Umbilical cord (tissue), 1 donor: ENCODE measurements at regions not wholly inside any gene's neighbourhood (a gene's known extent, or its start where the extent isn't known, plus 50 kb on each side); places are given as distances from the start of the nearest gene placed in this dataset.
"Not testable (repeated sequence)": the region's sequence is repeated elsewhere in the genome, so short reads cannot be mapped to it uniquely, and the experiment has no call there.

Experiments used
- DNase-seq: peaks from one replicate; pipeline ENCODE4 v3.0.0-alpha.2; 2015; ENCODE audit warnings: low spot score

- DNase-seq: not testable (repeated sequence)
These were observed 522.1 kb downstream of the TMEM114 start for GRCh38 chr16:8068225-8068624.

DNA sequence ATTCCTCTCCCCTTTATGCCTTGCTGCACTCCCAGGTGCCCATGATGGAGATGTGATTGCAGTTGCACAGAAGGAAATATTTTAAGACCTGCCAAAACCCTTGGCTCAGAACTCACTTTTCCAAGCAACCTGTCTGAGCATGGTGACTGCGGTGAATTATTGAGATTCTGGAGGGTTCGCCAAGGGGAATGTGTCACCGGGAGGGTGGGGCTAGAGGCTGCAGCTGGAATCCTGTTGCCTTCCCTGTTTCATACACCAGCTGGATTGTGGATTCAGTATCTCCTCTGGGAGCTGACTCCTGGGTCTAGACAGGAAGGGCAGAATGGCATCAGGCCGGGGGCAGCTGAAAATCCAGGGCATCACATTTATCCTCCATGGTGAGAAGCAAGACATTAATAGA lies 527.2 kb downstream of the TMEM114 start:
- DNase-seq: no peak

- DNase-seq: no peak
These were observed 527.6 kb downstream of the TMEM114 start for GRCh38 chr16:8062677-8063076.

DNA sequence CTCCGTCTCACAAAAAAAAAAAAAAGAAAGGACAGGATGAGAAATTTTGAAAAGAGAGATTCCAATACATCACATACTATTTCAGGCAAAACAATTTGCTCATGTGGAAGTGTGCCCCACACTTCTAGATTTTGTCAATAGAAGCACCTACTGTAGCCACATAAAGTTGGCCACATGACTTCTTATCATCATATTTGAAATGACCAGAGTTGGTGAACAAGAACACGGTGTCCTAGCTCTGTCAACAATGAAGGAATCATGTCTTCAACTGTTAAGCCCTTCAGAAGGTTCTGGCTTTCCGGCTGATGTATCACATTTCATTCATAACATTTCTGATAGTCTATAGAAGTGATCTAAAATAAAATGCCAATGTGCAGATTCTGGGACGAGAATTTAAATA lies 534.5 kb downstream of the TMEM114 start:
- no peak for DNase-seq

DNA sequence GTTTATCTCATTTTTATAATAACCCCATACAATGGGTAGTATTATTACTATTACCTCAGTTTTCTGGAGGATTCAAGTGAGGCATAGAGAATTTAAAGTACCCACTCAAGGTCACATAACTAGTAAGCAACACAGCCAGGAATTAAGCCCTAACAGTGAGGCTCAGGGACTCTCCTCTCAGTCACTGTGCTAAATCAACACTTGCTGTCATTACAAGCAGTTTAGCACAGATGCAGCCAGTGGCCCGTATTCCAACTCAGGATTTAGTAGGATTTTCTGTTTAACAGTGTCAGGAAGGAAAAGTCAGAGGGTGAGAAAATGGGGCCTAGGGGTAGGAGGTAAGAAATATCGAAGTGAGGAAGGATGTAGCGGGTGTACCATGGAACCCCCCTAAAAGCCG lies 536.9 kb downstream of the TMEM114 start:
- no peak for DNase-seq

DNA sequence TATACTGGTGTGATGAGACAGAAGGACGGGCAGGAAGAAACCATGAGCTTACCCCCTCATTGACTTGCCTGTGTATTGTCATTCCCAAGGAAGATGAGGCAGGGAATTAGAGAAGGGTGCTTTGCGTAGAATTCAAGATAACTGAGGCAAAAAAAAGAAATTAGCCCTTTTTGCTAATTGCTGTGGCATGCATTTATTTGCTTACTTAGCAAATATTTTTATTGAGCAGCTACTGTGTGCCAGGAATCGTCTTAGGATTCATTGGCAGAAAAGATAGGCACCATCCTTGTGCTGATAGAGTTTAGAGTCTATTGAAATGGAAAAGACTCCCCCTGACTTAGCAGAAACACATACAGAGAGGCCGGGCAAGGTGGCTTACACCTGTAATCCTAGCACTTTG lies 541.9 kb downstream of the TMEM114 start:
- no peak for DNase-seq

GRCh38 chr16:8047736-8048135 lies 542.6 kb downstream of the TMEM114 start:
- DNase-seq: no peak

GRCh38 chr16:8044796-8045195 lies 545.5 kb downstream of the TMEM114 start:
- no peak for DNase-seq

- DNase-seq: no peak
These were observed 557.9 kb downstream of the TMEM114 start for GRCh38 chr16:8032406-8032805.

GRCh38 chr16:8030004-8030403 lies 560.3 kb downstream of the TMEM114 start:
- not testable (repeated sequence) for DNase-seq

- DNase-seq: no peak
These were observed 563.9 kb downstream of the TMEM114 start for GRCh38 chr16:8026450-8026849.

DNA sequence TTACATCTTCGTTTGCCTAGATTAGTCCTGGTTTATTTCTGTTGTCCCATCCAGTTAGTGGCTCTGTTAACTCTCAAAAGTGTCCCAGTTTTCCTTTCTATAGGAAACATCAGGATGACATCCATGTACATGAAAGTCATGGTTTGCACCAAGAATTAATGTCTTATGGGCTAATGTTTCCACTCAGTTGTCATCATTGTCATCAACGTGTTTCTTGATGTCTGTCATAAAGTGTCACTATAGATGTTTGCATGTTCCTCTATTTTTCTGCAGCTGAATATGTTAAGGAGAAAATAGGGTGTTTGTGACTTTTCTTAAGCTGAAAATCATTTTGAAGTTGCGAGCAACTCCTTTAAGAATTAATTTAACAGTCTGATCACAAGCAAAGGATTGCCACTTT lies 567.0 kb downstream of the TMEM114 start:
- DNase-seq: no peak

DNA sequence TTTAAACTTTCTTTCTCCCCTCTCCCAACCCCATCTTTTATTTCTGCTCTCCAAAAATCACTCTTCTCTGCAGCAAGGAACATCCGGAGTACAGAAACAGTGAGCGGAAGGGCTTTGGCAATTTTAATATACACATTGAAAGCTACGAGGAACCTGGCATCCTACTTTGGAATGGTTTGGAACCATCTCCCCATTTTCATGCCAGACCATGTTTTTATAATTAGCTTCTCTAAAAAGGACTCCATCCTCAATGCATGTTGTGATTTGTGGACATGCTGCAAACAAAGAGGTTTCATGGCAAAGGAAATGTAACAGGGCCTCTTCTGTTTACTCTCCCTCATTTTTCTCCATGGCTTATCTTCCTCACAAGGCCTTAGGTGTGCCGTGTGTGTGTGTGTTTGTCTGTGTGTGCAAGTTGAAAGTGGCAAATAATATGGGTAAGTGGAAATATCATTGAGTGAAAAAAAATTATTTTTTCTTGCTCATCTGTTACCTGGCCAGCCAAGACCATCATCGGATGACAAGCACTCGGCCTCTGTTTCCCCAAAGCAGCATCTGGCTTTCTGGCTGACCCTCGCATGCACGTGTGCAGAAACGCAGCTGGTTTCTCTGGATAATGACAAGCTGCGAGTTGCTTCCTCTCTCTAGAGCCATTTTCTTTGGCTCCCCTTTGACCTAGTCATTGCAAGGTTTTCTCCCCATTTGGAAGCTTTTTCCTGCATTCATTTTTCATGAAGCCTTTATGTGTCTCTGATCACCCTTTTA lies 585.0 kb downstream of the TMEM114 start:
- no peak for DNase-seq

- no peak for DNase-seq
These were observed 591.4 kb downstream of the TMEM114 start for GRCh38 chr16:7998789-7999453.

- no peak for DNase-seq
These were observed 592.3 kb downstream of the TMEM114 start for GRCh38 chr16:7997966-7998365.

DNA sequence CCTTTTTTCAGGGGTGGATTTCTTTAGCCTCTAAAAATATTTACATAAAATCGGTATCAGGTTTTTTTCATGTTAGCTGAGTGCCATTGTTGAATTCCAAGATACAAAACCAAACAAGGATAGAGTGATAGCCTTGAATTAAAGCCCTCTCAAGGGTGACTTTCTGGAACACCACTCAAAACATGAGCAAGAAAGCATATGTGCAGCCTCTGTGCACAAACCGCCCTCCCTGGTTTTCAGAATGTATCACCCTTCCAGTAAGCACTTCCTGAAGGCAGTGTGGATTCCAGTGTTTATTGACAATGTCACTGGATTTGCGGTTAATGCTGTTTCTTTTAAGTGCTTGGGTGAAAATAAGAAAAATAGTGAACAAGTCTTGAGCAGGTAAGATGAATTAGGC lies 597.7 kb downstream of the TMEM114 start:
- DNase-seq: no peak

GRCh38 chr16:7990626-7991260 lies 599.6 kb downstream of the TMEM114 start:
- peak; percentile 77 for DNase-seq

DNA sequence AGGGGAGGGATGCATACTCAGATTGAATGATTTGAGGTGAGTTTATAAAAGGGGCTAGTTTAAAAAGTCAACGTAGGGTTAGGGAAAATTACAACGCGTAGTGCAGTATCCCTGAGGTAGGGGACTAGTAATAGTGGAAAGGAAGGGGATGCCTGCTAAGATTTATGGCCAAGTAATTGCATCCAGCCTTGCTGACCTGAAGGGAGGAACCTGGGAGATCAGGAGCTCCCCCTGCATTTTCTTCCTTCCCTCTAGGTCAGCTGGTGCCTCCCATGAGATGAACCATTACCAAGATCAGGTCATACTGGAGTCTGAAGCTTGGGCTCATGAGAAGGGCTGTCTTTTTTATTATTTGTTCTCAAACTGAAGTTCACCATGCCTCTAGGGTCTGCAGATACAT lies 606.6 kb downstream of the TMEM114 start:
- DNase-seq: no peak

GRCh38 chr16:7980133-7980483 lies 610.2 kb downstream of the TMEM114 start:
- no peak for DNase-seq

DNA sequence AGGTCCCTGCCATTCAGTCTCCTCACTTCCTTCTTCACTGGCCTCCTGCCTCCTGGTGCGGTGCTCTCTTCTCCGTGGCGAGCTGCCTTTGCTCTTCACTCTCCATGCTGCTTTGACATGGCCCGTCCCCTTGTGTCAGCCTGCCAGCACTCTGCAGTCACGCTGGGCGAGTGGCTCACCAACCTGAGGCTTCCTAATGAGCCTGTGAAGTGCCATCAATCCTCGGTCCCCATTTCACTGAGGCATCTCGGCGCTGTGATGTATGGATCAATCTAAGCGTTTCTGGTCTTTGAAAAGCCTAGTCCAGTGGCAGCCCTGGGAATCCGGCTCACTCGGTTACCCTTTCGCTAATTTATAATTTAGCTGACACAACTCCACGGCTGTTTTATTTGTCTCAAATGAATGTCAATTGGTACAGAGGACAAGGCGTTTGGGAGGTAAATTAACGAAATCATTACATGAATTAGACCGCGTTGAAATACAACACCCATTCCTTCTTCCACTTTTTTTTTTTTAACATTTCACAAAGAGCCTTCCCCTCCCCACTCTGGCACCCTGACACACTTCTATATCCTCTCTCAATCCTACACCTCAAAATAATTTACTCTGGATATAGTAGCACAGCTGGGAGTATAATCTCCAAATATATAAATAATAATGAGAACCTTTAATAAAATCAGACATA lies 610.7 kb downstream of the TMEM114 start:
- DNase-seq: no peak

DNA sequence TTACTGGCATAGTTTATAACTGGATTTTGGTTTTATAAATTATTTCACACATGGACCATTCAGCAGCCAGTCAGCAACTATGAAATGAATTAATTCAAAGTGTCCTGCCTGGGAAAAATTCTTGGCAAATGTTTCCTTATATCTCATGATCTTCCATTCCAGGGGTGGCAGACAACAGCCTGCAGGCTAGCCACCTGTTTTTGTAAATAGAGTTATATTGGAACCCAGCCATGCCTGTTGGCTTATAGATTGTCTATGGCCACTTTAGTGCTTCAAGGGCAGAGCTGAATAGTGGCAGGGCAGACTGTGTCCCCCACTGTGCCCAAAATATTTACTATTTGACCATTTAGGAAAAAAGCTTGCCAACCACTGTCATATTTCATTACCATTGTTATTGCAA lies 613.7 kb downstream of the TMEM114 start:
- DNase-seq: no peak

GRCh38 chr16:7976125-7976524 lies 614.2 kb downstream of the TMEM114 start:
- DNase-seq: no peak
